Upper lobe of left lung (tissue), 6 donors: ENCODE measurements at regions not wholly inside any gene's neighbourhood (a gene's known extent, or its start where the extent isn't known, plus 50 kb on each side); places are given as distances from the start of the nearest gene placed in this dataset.

Source experiments
- ATAC-seq, 2 donors: fragments of 200-7000 bp; cut with Tn5 transposase; one replicate each; pipeline ENCODE4 v1.9.1; 2022; ENCODE audit warnings: mild to moderate bottlenecking in 2 of 2, moderate library complexity in 2 of 2; ENCODE audit not compliant: low FRiP score in 2 of 2
- DNase-seq, 2 donors: peaks; one replicate each; pipeline ENCODE4 v3.0.0-alpha.2; 2019 to 2020
- H3K27ac ChIP-seq, 4 donors: fragments of 200-600 bp; sonication (generic); one replicate each; pipeline ENCODE4 v1.5.1; 2016 to 2019
- H3K27me3 ChIP-seq, 4 donors: fragments of 200-600 bp; sonication (generic); one replicate each; pipeline ENCODE4 v1.5.1; 2017 to 2019
- H3K36me3 ChIP-seq, 4 donors: fragments of 200-600 bp; sonication (generic); one replicate each; pipeline ENCODE4 v1.5.1; 2016 to 2019
- H3K4me1 ChIP-seq, 4 donors: fragments of 200-600 bp; sonication (generic); one replicate each; pipeline ENCODE4 v1.5.1; 2018 to 2019
- H3K4me3 ChIP-seq, 4 donors: fragments of 200-600 bp; sonication (generic); one replicate each; pipeline ENCODE4 v1.5.1; 2017 to 2019; ENCODE audit warnings: mild to moderate bottlenecking in 2 of 4, moderate library complexity in 1 of 4
- H3K9me3 ChIP-seq, 4 donors: fragments of 200-600 bp; sonication (generic); one replicate each; pipeline ENCODE4 v1.5.1; 2018 to 2019
- EP300 ChIP-seq, 4 donors: sonication (generic); formaldehyde crosslinking; IDR thresholded peaks; one replicate each; pipeline ENCODE4 v1.5.1; 2017; ENCODE audit warnings: antibody characterized with exemption in 4 of 4, control low read depth in 2 of 4
- POLR2A ChIP-seq, 4 donors: fragments of 450-650 bp; IDR thresholded peaks; one replicate each; pipeline ENCODE4 v1.5.1; 2016 to 2017; ENCODE audit warnings: antibody characterized with exemption in 4 of 4, mild to moderate bottlenecking in 2 of 4
- POLR2AphosphoS5 ChIP-seq, 2 donors: sonication (generic); formaldehyde crosslinking; IDR thresholded peaks; one replicate each; pipeline ENCODE4 v1.5.1; 2017; ENCODE audit warnings: antibody characterized with exemption in 2 of 2
- WGBS, 2 donors: methylation state at CpG; one replicate each; pipeline ENCODE4 v1.1.5; 2017 to 2018; 5-methylcytosine and 5-hydroxymethylcytosine counted together
- TF ChIP-seq, protein P1 (sequence below), 6 experiments: fragments of 450-650 bp in 4 of 6; fragments of 200-600 bp in 2 of 6; sonication (generic) in 2 of 6; IDR thresholded peaks; one replicate each; pipeline ENCODE4 v1.5.1; 2016 to 2019; ENCODE audit warnings: antibody characterized with exemption in 6 of 6
- donor health status: DM: no; HTN: no; CAD: no; lungs with moderate emphysema.
- donor health status: DM: no; HTN: yes; CAD: no; lungs with severe emphysema.

DNA sequence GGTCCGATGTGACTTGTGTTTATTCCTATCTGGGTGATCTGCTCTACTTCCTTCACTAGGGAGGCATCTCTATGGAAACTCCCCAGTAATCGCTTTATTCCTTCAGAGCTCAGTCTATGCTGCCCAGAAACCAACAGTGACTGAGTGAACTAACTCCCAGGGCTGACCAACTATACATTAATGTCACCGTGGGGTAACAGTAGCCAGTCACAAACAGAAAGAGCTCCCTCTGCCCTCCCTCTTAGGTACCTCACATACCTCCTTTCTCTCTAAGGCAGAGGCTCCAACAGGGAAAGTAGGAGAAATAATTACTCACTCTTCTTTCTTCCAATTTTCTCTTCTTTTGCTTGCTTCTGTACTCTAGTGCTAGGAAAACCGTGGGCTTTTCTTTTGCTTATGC lies 855.0 kb downstream of the REEP3 start:
- Histone ChIP-seq H3K4me1 (no peaks in the 10 kb centered on the region), H3K27me3 (no peaks in the 10 kb centered on the region), H3K9me3 (no peaks in the 10 kb centered on the region), H3K36me3 (no peaks in the 10 kb centered on the region), H3K4me3 (no peak overlapping the region), H3K27ac (no peak overlapping the region)
- 55 to 67% methylated on average over 4 of the region's 4 CpGs for WGBS, 2 donors
- ATAC-seq (no peak), DNase-seq (no peak)
- TF ChIP-seq, protein P1, sequence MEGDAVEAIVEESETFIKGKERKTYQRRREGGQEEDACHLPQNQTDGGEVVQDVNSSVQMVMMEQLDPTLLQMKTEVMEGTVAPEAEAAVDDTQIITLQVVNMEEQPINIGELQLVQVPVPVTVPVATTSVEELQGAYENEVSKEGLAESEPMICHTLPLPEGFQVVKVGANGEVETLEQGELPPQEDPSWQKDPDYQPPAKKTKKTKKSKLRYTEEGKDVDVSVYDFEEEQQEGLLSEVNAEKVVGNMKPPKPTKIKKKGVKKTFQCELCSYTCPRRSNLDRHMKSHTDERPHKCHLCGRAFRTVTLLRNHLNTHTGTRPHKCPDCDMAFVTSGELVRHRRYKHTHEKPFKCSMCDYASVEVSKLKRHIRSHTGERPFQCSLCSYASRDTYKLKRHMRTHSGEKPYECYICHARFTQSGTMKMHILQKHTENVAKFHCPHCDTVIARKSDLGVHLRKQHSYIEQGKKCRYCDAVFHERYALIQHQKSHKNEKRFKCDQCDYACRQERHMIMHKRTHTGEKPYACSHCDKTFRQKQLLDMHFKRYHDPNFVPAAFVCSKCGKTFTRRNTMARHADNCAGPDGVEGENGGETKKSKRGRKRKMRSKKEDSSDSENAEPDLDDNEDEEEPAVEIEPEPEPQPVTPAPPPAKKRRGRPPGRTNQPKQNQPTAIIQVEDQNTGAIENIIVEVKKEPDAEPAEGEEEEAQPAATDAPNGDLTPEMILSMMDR (IDR thresholded peaks at IDR 0.05), result no peak
- TF ChIP-seq EP300 (IDR thresholded peaks at IDR 0.05) (no peak), POLR2A (IDR thresholded peaks at IDR 0.05) (no peak), POLR2AphosphoS5 (IDR thresholded peaks at IDR 0.05) (no peak)

DNA sequence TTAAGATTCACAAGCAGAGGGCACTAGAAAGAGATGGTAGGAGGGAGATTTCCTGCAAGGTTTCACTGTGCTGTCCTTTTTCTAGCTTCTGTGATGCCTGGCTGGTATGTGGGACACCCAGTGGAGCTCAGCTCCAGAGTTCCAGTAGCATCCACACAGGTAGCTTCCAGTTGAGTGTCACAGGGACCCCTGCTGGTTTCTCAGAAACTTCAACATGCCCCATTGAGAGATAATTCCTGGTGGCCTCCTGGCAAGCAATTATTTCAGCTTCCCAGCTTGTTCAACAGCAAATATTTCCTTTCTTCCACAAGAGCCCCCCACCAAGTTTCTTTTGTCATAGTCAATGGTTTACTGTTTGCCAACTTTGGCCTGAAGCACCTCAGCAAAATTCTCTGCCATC lies 858.7 kb downstream of the REEP3 start:
- Histone ChIP-seq H3K27me3 (no peaks in the 10 kb centered on the region), H3K4me3 (no peak overlapping the region)
- ATAC-seq, result no peak

DNA sequence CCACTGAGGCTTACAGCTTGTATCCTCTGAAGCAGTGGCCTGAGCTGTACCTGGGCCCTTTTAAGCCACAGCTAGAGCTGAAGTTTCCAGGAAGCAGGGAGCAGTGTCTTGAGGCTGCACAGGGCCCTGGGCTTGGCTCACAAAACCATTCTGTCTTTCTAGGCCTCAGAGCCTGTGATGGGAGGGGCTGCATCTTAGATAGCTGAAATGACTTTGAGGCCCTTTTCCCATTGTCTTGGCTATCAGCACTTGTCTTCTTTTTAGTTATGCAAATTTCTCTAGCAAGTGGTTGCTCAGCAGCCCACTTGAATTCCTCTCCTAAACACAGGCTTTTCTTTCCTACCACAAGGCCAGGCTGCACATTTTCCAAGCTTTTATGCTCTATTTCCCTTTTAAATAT lies 864.2 kb downstream of the REEP3 start:
- no peak overlapping the region for H3K27ac ChIP-seq
- no peaks in the 10 kb centered on the region for H3K27me3 ChIP-seq
- TF ChIP-seq, protein P1 (IDR thresholded peaks at IDR 0.05), result no peak
- no peak for TF ChIP-seq EP300 (IDR thresholded peaks at IDR 0.05)
- TF ChIP-seq POLR2AphosphoS5 (IDR thresholded peaks at IDR 0.05), result no peak
- no peak for TF ChIP-seq POLR2A (IDR thresholded peaks at IDR 0.05)
- no peaks in the 10 kb centered on the region for H3K36me3 ChIP-seq
- no peaks in the 10 kb centered on the region for H3K9me3 ChIP-seq
- DNase-seq (no peak), ATAC-seq (no peak)
- H3K4me3 ChIP-seq, result no peak overlapping the region
- no peaks in the 10 kb centered on the region for H3K4me1 ChIP-seq

More for the DNA sequence above, 858.7 kb downstream of the REEP3 start:
- no peak overlapping the region for H3K27ac ChIP-seq
- H3K36me3 ChIP-seq, result no peaks in the 10 kb centered on the region
- DNase-seq, result no peak
- TF ChIP-seq, protein P1 (IDR thresholded peaks at IDR 0.05), result no peak
- TF ChIP-seq EP300 (IDR thresholded peaks at IDR 0.05), result no peak
- no peak for TF ChIP-seq POLR2A (IDR thresholded peaks at IDR 0.05)
- no peak for TF ChIP-seq POLR2AphosphoS5 (IDR thresholded peaks at IDR 0.05)
- H3K4me1 ChIP-seq, result no peaks in the 10 kb centered on the region
- no peaks in the 10 kb centered on the region for H3K9me3 ChIP-seq

DNA sequence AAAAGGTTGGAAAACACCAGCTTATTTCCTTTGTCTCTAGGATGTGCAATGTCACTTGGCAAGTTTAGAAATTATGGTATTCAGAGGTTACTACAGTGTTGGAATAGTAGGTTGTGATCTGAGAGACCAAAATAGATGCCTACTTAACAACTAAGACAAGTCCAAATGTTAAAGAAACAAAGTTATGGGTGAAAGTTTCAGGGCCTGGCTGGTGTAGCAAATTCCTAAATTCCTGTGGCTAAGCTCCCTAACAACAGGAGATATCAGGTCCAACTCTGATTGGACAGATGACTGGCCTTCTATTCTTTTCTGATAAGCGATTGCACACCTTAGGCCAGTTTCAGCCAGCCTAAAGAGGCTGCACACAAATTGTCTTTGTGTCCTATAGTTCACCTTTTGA lies 873.5 kb downstream of the REEP3 start:
- Histone ChIP-seq H3K9me3 (no peaks in the 10 kb centered on the region), H3K27me3 (no peaks in the 10 kb centered on the region), H3K36me3 (no peaks in the 10 kb centered on the region), H3K4me3 (no peak overlapping the region), H3K4me1 (no peaks in the 10 kb centered on the region), H3K27ac (no peak overlapping the region)
- no peak for DNase-seq
- no peak for ATAC-seq
- 80 to 82% methylated on average over 1 of the region's 1 CpG for WGBS, 2 donors
- TF ChIP-seq EP300 (IDR thresholded peaks at IDR 0.05) (no peak), POLR2A (IDR thresholded peaks at IDR 0.05) (no peak), POLR2AphosphoS5 (IDR thresholded peaks at IDR 0.05) (no peak)
- TF ChIP-seq, protein P1 (IDR thresholded peaks at IDR 0.05), result no peak

DNA sequence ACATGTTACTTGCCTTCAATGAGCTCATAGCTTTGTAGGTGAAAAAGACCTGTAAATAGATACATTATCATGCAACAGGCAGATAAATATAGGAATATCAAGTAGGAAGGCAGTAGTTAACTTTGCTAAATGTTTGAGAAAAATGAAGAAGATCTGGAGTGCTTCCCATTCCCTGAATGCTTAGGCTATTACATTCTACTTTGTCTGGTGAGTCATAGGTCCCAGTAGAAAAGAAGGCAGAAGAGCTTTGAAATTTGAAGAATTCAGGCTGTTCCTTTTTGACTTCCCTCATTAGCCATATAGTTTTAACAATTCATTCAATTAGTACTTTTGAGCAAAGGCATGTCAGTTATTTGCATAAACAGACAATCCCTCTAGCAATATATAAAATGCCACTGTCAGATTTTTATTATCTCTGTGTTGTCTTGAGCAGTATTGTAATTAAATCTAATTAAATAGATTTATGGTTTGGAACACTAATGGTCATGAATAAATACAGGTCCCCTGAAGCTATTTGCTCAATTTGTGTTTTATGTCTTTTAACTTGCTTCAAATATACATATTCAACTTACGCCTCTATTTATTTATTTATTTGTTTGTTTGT lies 875.0 kb downstream of the REEP3 start:
- TF ChIP-seq EP300 (IDR thresholded peaks at IDR 0.05), result no peak
- no peak for TF ChIP-seq POLR2A (IDR thresholded peaks at IDR 0.05)
- TF ChIP-seq, protein P1 (IDR thresholded peaks at IDR 0.05), result no peak
- no peak for TF ChIP-seq POLR2AphosphoS5 (IDR thresholded peaks at IDR 0.05)
- Histone ChIP-seq H3K4me3 (no peak overlapping the region), H3K27me3 (no peaks in the 10 kb centered on the region), H3K27ac (no peak overlapping the region), H3K4me1 (no peaks in the 10 kb centered on the region), H3K36me3 (no peaks in the 10 kb centered on the region), H3K9me3 (no peaks in the 10 kb centered on the region)
- DNase-seq, result no peak
- peak in 1 of 2 donors; percentile 74 for ATAC-seq
- WGBS, 2 donors, result 89 to 94% methylated on average over 1 of the region's 1 CpG
